Colonic mucosa (tissue), 4 donors: ENCODE measurements at regions not wholly inside any gene's neighbourhood (a gene's known extent, or its start where the extent isn't known, plus 50 kb on each side); places are given as distances from the start of the nearest gene placed in this dataset.

Experiments
- DNase-seq: peaks from one replicate; pipeline ENCODE4 v3.0.0-alpha.2; 2020
- H3K27ac ChIP-seq: fragments of 200-600 bp; one replicate; pipeline ENCODE4 v1.8.0; 2021
- H3K27me3 ChIP-seq: fragments of 200-600 bp; one replicate; pipeline ENCODE4 v1.8.0; 2021
- H3K36me3 ChIP-seq: fragments of 200-600 bp; one replicate; pipeline ENCODE4 v1.8.0; 2021
- H3K4me1 ChIP-seq: fragments of 200-600 bp; one replicate; pipeline ENCODE4 v1.8.0; 2021; ENCODE audit warnings: mild to moderate bottlenecking
- H3K4me3 ChIP-seq: fragments of 200-600 bp; one replicate; pipeline ENCODE4 v1.8.0; 2021
- H3K9ac ChIP-seq, 2 donors: one replicate each; pipeline ENCODE4 v1.7.0; 2013; ENCODE audit warnings: control low read depth in 2 of 2, low read depth in 2 of 2, low read length in 2 of 2
- H3K9me3 ChIP-seq: fragments of 200-600 bp; one replicate; pipeline ENCODE4 v1.8.0; 2021
- intact Hi-C: fragments of 100-400 bp; cut with DNase I; formaldehyde crosslinking; loops from one replicate; pipeline ENCODE4 v1.14.1; 2022
- TF ChIP-seq, protein P1 (sequence below): fragments of 200-600 bp; IDR thresholded peaks from one replicate; pipeline ENCODE4 v1.8.0; 2022; ENCODE audit warnings: antibody characterized with exemption, mild to moderate bottlenecking
- donor health status: healthy.
- donor health status: DM: no; HTN: no; CAD: no.
- donor health status: DM: no; HTN: no; CAD: no.

DNA sequence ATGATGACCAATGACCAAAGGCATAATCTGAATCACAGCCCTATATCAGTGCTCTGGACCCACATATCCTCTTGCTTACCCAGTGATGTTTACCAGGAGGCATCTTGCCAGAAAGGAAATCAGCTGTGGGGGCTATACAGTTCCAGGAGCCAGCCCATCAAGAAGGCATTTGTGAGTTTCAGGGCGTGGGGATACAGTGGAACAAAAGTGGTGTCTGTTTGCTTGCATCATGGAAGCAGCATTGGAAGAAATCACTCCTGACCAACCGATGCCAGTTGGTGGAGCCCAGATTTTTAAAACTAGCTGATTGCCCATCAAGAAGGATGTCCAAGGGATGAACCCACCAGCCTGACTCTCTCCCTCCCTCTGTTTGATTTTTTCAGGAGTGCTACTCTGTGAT is 106.5 kb upstream of the EGFLAM start:
- intact Hi-C loops: no loop called here
- no peaks in the 10 kb centered on the region for H3K27me3 ChIP-seq

DNA sequence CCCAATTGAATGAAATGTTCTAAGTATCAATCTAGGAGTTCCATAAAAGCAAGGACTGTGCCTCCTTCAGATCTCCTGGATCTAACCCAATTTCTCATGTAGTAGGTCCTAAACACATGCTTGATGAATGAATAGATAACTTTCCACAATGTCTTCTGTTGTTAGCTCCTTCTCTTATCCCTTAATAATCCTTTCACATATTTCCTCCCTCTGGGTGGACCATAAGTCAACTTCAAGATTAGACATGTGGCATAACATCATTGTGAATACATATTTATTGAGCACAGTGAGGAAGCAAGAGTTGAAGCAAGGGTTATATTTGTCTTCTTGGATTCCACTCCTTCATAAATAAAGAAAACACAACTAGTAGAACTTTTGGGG is 108.6 kb upstream of the EGFLAM start:
- Histone ChIP-seq H3K9me3 (no peaks in the 10 kb centered on the region), H3K27me3 (no peaks in the 10 kb centered on the region), H3K4me3 (no peak overlapping the region), H3K4me1 (no peaks in the 10 kb centered on the region), H3K9ac (no peak overlapping the region), H3K27ac (no peak overlapping the region), H3K36me3 (no peaks in the 10 kb centered on the region)
- intact Hi-C loops: no loop called here
- TF ChIP-seq, protein P1, sequence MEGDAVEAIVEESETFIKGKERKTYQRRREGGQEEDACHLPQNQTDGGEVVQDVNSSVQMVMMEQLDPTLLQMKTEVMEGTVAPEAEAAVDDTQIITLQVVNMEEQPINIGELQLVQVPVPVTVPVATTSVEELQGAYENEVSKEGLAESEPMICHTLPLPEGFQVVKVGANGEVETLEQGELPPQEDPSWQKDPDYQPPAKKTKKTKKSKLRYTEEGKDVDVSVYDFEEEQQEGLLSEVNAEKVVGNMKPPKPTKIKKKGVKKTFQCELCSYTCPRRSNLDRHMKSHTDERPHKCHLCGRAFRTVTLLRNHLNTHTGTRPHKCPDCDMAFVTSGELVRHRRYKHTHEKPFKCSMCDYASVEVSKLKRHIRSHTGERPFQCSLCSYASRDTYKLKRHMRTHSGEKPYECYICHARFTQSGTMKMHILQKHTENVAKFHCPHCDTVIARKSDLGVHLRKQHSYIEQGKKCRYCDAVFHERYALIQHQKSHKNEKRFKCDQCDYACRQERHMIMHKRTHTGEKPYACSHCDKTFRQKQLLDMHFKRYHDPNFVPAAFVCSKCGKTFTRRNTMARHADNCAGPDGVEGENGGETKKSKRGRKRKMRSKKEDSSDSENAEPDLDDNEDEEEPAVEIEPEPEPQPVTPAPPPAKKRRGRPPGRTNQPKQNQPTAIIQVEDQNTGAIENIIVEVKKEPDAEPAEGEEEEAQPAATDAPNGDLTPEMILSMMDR: no peak
- no peak for DNase-seq

More for the DNA sequence above, 106.5 kb upstream of the EGFLAM start:
- no peaks in the 10 kb centered on the region for H3K36me3 ChIP-seq
- TF ChIP-seq, protein P1: no peak
- H3K9me3 ChIP-seq: no peaks in the 10 kb centered on the region
- no peak for DNase-seq
- H3K9ac ChIP-seq: no peak overlapping the region
- no peak overlapping the region for H3K4me3 ChIP-seq
- no peak overlapping the region for H3K27ac ChIP-seq
- no peaks in the 10 kb centered on the region for H3K4me1 ChIP-seq

DNA sequence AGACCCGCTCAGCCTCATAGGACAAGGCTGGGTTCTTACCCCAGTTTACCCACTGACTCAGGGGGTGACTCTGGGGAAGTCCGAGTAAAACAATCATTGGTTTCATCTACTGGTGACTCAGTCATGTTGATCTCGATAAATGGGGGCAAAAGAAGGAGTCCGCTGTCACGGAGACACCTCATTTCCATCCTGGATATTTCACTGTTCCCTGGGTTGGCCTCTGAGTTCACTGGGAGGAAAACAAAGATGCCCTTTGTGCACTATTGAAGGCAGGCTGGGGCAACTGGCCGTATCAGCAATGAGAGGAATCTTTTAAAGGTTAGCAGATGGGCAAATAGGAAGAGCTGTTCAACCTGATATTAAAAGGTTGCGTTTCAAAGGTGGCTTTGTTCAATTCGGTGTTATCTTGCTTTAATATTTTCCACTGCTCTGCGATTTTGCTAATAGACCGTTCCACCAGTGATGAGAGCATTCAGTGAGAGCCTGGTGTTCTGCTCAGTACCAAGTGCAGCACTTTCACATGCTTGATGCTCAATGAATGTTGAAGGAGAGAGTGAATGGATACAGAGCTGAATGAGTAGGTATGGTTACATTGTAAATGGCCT is 110.2 kb upstream of the EGFLAM start:
- Histone ChIP-seq H3K27ac (no peak overlapping the region), H3K4me3 (no peak overlapping the region), H3K4me1 (no peaks in the 10 kb centered on the region), H3K9me3 (no peaks in the 10 kb centered on the region), H3K9ac (no peak overlapping the region), H3K36me3 (no peaks in the 10 kb centered on the region), H3K27me3 (no peaks in the 10 kb centered on the region)
- intact Hi-C loops: no loop called here
- TF ChIP-seq, protein P1: no peak
- no peak for DNase-seq

DNA sequence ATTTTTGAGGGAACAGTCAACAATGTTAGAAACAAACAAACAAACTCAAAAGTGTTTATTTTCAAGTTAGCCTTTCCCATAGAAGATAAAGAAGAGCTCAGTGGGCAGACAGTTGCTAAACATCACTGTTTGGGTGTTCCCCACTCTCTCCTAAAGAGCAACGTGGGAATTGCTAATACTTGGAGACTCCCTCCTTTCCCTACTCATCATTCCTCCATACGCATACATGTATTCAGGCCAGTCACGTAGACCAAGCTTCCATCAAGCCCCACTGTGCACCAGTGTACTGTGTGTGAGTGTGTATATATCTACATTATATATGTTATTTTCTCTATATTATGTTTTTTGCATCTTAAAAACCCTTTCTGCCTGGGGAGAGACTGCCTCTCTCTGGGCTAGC is 115.0 kb upstream of the EGFLAM start:
- no peaks in the 10 kb centered on the region for H3K27me3 ChIP-seq
- no peaks in the 10 kb centered on the region for H3K36me3 ChIP-seq
- no peak for DNase-seq
- intact Hi-C loops: no loop called here
- TF ChIP-seq, protein P1: no peak
- no peaks in the 10 kb centered on the region for H3K4me1 ChIP-seq
- H3K9me3 ChIP-seq: no peaks in the 10 kb centered on the region
- H3K27ac ChIP-seq: no peak overlapping the region
- H3K9ac ChIP-seq: no peak overlapping the region
- H3K4me3 ChIP-seq: no peak overlapping the region

DNA sequence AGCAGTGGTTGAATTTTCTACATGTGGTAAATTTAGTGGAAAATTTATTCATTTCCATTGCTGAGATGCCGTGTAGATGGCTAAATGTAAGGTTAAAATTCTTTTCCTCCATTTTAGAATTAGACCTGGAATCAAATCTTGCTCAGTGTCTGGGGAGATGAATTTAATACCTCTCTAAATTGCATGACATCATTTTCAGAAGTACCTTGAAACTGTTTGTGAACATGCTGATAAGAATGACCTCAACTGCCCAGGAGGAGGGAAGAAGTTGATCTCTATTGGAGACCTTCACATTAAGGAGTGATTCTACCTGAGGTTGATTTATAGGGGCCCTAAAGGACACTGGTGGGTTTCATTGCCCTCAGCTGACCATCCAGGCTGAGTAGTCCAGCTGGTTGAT is 116.7 kb upstream of the EGFLAM start:
- no peak overlapping the region for H3K9ac ChIP-seq
- no peaks in the 10 kb centered on the region for H3K27me3 ChIP-seq
- TF ChIP-seq, protein P1: no peak
- no peak for DNase-seq
- no peaks in the 10 kb centered on the region for H3K36me3 ChIP-seq
- no peak overlapping the region for H3K27ac ChIP-seq
- H3K9me3 ChIP-seq: no peaks in the 10 kb centered on the region
- intact Hi-C loops: no loop called here
- no peak overlapping the region for H3K4me3 ChIP-seq
- H3K4me1 ChIP-seq: no peaks in the 10 kb centered on the region
